SU-DHL-6 (cell line): ENCODE measurements at regions not wholly inside any gene's neighbourhood (a gene's known extent, or its start where the extent isn't known, plus 50 kb on each side); places are given as distances from the start of the nearest gene placed in this dataset.

Experiments used
- H2AFZ ChIP-seq: fragments of 200-600 bp; sonication (generic); 2 replicates; pipeline ENCODE4 v1.6.1; 2014; ENCODE audit warnings: low read depth, mild to moderate bottlenecking, moderate library complexity, mixed read lengths, antibody characterized with exemption, low read length; ENCODE audit not compliant: severe bottlenecking
- H3F3A ChIP-seq: fragments of 200-600 bp; shearing (Covaris generic); 2 replicates; pipeline ENCODE4 v1.6.0; 2016; ENCODE audit warnings: antibody characterized with exemption, mild to moderate bottlenecking; ENCODE audit not compliant: insufficient read depth
- H3K27ac ChIP-seq: fragments of 200-600 bp; sonication (generic); 2 replicates; pipeline ENCODE4 v1.5.1; 2016; ENCODE audit warnings: low read depth, mild to moderate bottlenecking, low read length, moderate library complexity, mixed read lengths
- H3K27me3 ChIP-seq: fragments of 200-600 bp; sonication (generic), shearing (Covaris generic); 2 replicates; pipeline ENCODE4 v1.6.0; 2014; ENCODE audit warnings: mild to moderate bottlenecking, low read length
- H3K36me3 ChIP-seq: fragments of 200-600 bp; sonication (generic); 2 replicates; pipeline ENCODE4 v1.6.1; 2014; ENCODE audit warnings: mild to moderate bottlenecking, low read length, mixed read lengths
- H3K4me2 ChIP-seq: fragments of 300-600, 200-600 bp; shearing (Covaris generic), sonication (generic); 2 replicates; pipeline ENCODE4 v1.6.0; 2014; ENCODE audit warnings: low read length, low read depth, mild to moderate bottlenecking; ENCODE audit not compliant: poor library complexity, severe bottlenecking
- H3K4me3 ChIP-seq: fragments of 200-600 bp; sonication (generic); 2 replicates; pipeline ENCODE4 v1.5.1; 2014; ENCODE audit warnings: antibody characterized with exemption, low read length, mild to moderate bottlenecking, mixed read lengths; ENCODE audit not compliant: insufficient read depth, poor library complexity, severe bottlenecking
- H3K79me2 ChIP-seq: fragments of 200-600 bp; sonication (generic); 2 replicates; pipeline ENCODE4 v1.6.1; 2014; ENCODE audit warnings: mild to moderate bottlenecking, low read length, moderate library complexity; ENCODE audit not compliant: insufficient read depth
- H3K9ac ChIP-seq: fragments of 200-600 bp; sonication (generic); 2 replicates; pipeline ENCODE4 v1.7.0; 2014; ENCODE audit warnings: mild to moderate bottlenecking, low read length
- H3K9me2 ChIP-seq: fragments of 200-600 bp; sonication (generic); replicated peaks from 2 replicates; pipeline ENCODE4 v1.6.1; 2014; ENCODE audit warnings: low read length; ENCODE audit not compliant: insufficient read depth
- H3K9me3 ChIP-seq: fragments of 200-600 bp; sonication (generic); 2 replicates; pipeline ENCODE4 v1.6.1; 2014; ENCODE audit warnings: low read length, mixed read lengths; ENCODE audit not compliant: insufficient read depth
- H4K20me1 ChIP-seq: fragments of 200-600 bp; sonication (generic); 2 replicates; pipeline ENCODE4 v1.6.1; 2014; ENCODE audit warnings: low read depth, mild to moderate bottlenecking, antibody characterized with exemption, low read length, moderate library complexity, mixed read lengths
- CTCF ChIP-seq: fragments of 200-600 bp; sonication (generic); IDR thresholded peaks from one replicate; pipeline ENCODE4 v1.5.1; 2017; ENCODE audit warnings: antibody characterized with exemption, mild to moderate bottlenecking, low read length, moderate library complexity; ENCODE audit not compliant: insufficient read depth, poor library complexity, severe bottlenecking
- EZH2phosphoT487 ChIP-seq: fragments of 200-600 bp; sonication (generic), shearing (Covaris generic); conservative IDR thresholded peaks from 2 replicates; pipeline ENCODE4 v1.6.1; 2018; ENCODE audit warnings: mild to moderate bottlenecking, antibody characterized with exemption, low read length, moderate library complexity, mixed read lengths

- Histone ChIP-seq H3K4me2 (no peak overlapping the region), H3K79me2 (no peaks in the 10 kb centered on the region), H3F3A (no peaks in the 10 kb centered on the region), H3K4me3 (no peak overlapping the region), H3K9me3 (peaks cover 3% of the 10 kb centered on the region; the same call in 1 of the 2 replicates), H3K27me3 (no peaks in the 10 kb centered on the region), H3K9ac (no peak overlapping the region), H2AFZ (no peak overlapping the region), H4K20me1 (no peaks in the 10 kb centered on the region), H3K9me2 (no peaks in the 10 kb centered on the region), H3K27ac (no peak overlapping the region), H3K36me3 (no peaks in the 10 kb centered on the region)
- no peak for TF ChIP-seq EZH2phosphoT487
- no peak for TF ChIP-seq CTCF
Measured at GRCh38 chr13:54445453-54445852, 1416.8 kb downstream of the OLFM4 start.

- H3K9me3 ChIP-seq = peaks cover 3% of the 10 kb centered on the region; the same call in 1 of the 2 replicates
- no peaks in the 10 kb centered on the region for H4K20me1 ChIP-seq
- H3K9ac ChIP-seq = no peak overlapping the region
- no peak overlapping the region for H2AFZ ChIP-seq
- no peak overlapping the region for H3K4me3 ChIP-seq
- no peaks in the 10 kb centered on the region for H3K9me2 ChIP-seq
- H3K4me2 ChIP-seq = no peak overlapping the region
- no peaks in the 10 kb centered on the region for H3K27me3 ChIP-seq
- TF ChIP-seq EZH2phosphoT487 (no peak), CTCF (no peak)
- no peaks in the 10 kb centered on the region for H3K36me3 ChIP-seq
- H3K79me2 ChIP-seq = no peaks in the 10 kb centered on the region
- no peak overlapping the region for H3K27ac ChIP-seq
- no peaks in the 10 kb centered on the region for H3F3A ChIP-seq
Measured at GRCh38 chr13:54445865-54446264, 1417.3 kb downstream of the OLFM4 start.

GRCh38 chr13:54449922-54450321 is 1421.3 kb downstream of the OLFM4 start:
- Histone ChIP-seq H3K79me2 (no peaks in the 10 kb centered on the region), H2AFZ (no peak overlapping the region), H3K9me2 (no peaks in the 10 kb centered on the region)

More at GRCh38 chr13:54449922-54450321, 1421.3 kb downstream of the OLFM4 start:
- H3K9ac ChIP-seq = no peak overlapping the region
- H3K27me3 ChIP-seq = no peaks in the 10 kb centered on the region
- H4K20me1 ChIP-seq = no peaks in the 10 kb centered on the region
- H3K4me3 ChIP-seq = no peak overlapping the region
- H3K27ac ChIP-seq = no peak overlapping the region
- H3F3A ChIP-seq = no peaks in the 10 kb centered on the region
- H3K36me3 ChIP-seq = no peaks in the 10 kb centered on the region
- H3K4me2 ChIP-seq = no peak overlapping the region
- peaks cover 2% of the 10 kb centered on the region; the same call in 1 of the 2 replicates for H3K9me3 ChIP-seq
- TF ChIP-seq EZH2phosphoT487 = no peak
- peak; percentile 11 for TF ChIP-seq CTCF
